Loucy (cell line): ENCODE measurements at regions not wholly inside any gene's neighbourhood (a gene's known extent, or its start where the extent isn't known, plus 50 kb on each side); places are given as distances from the start of the nearest gene placed in this dataset.

ENCODE experiments used
- H2AFZ ChIP-seq: fragments of 200-600 bp; sonication (generic); 2 replicates; pipeline ENCODE4 v1.6.0; 2016; ENCODE audit warnings: antibody characterized with exemption, mild to moderate bottlenecking, low read length, moderate library complexity
- H3F3A ChIP-seq: fragments of 200-600 bp; 2 replicates; pipeline ENCODE4 v1.6.0; 2016; ENCODE audit warnings: antibody characterized with exemption, low read depth, mild to moderate bottlenecking
- H3K27me3 ChIP-seq: fragments of 200-600 bp; sonication (generic); 2 replicates; pipeline ENCODE4 v1.6.1; 2014; ENCODE audit warnings: low read length, mild to moderate bottlenecking; ENCODE audit not compliant: insufficient read depth, poor library complexity, severe bottlenecking
- H3K36me3 ChIP-seq: fragments of 200-600 bp; sonication (generic); 2 replicates; pipeline ENCODE4 v1.6.1; 2016; ENCODE audit warnings: low read length; ENCODE audit not compliant: insufficient read depth
- H3K4me1 ChIP-seq: fragments of 200-600 bp; sonication (generic); 2 replicates; pipeline ENCODE4 v1.5.1; 2014; ENCODE audit warnings: low read length, mild to moderate bottlenecking; ENCODE audit not compliant: insufficient read depth, poor library complexity, severe bottlenecking
- H3K4me2 ChIP-seq: fragments of 200-600 bp; sonication (generic); 2 replicates; pipeline ENCODE4 v1.6.0; 2014; ENCODE audit warnings: antibody characterized with exemption, low read length, low read depth, mild to moderate bottlenecking; ENCODE audit not compliant: poor library complexity, severe bottlenecking
- H3K4me3 ChIP-seq: fragments of 200-600 bp; sonication (generic); 2 replicates; pipeline ENCODE4 v1.5.1; 2014; ENCODE audit warnings: low read length, mild to moderate bottlenecking, mixed read lengths; ENCODE audit not compliant: poor library complexity, severe bottlenecking
- H3K79me2 ChIP-seq: fragments of 200-600 bp; sonication (generic); 2 replicates; pipeline ENCODE4 v1.6.1; 2014; ENCODE audit warnings: low read length; ENCODE audit not compliant: insufficient read depth
- H3K9ac ChIP-seq: fragments of 200-600 bp; sonication (generic); 2 replicates; pipeline ENCODE4 v1.6.0; 2014; ENCODE audit warnings: mild to moderate bottlenecking, low read depth, low read length, moderate library complexity; ENCODE audit not compliant: poor library complexity, severe bottlenecking
- H3K9me2 ChIP-seq: fragments of 200-600 bp; sonication (generic); replicated peaks from 2 replicates; pipeline ENCODE4 v1.6.1; 2016; ENCODE audit warnings: low read depth, low read length, mixed read lengths
- H3K9me3 ChIP-seq: fragments of 200-600 bp; sonication (generic); 2 replicates; pipeline ENCODE4 v1.6.1; 2014; ENCODE audit warnings: mild to moderate bottlenecking, antibody characterized with exemption, low read length, low read depth; ENCODE audit not compliant: insufficient read depth
- H4K20me1 ChIP-seq: fragments of 200-600 bp; sonication (generic); 2 replicates; pipeline ENCODE4 v1.6.0; 2014; ENCODE audit warnings: antibody characterized with exemption, low read length, mild to moderate bottlenecking; ENCODE audit not compliant: insufficient read depth, poor library complexity, severe bottlenecking
- CTCF ChIP-seq: fragments of 200-600 bp; sonication (generic); conservative IDR thresholded peaks from 2 replicates; pipeline ENCODE4 v1.5.1; 2014; ENCODE audit warnings: mild to moderate bottlenecking, antibody characterized with exemption, low read length
- EZH2phosphoT487 ChIP-seq: fragments of 200-600 bp; IDR thresholded peaks from 2 replicates; pipeline ENCODE4 v1.6.1; 2018; ENCODE audit warnings: antibody characterized with exemption, mild to moderate bottlenecking, moderate library complexity, borderline replicate concordance

GRCh38 chr7:125559921-125560320, 630.3 kb upstream of the POT1 start:
- Histone ChIP-seq H2AFZ (no peak overlapping the region), H3K36me3 (no peaks in the 10 kb centered on the region), H3K9me2 (0 out of 2 replicates have a peak, but pooled peaks cover 3% of the 10 kb centered on the region), H3K9me3 (no peaks in the 10 kb centered on the region), H3K4me1 (no peaks in the 10 kb centered on the region), H3K4me3 (no peak overlapping the region), H3F3A (no peaks in the 10 kb centered on the region), H3K27me3 (no peaks in the 10 kb centered on the region), H3K4me2 (no peak overlapping the region), H4K20me1 (no peaks in the 10 kb centered on the region), H3K9ac (no peak overlapping the region), H3K79me2 (no peaks in the 10 kb centered on the region)
- TF ChIP-seq CTCF: no peak
- TF ChIP-seq EZH2phosphoT487: no peak

- no peaks in the 10 kb centered on the region for H4K20me1 ChIP-seq
- H3K4me1 ChIP-seq: no peaks in the 10 kb centered on the region
- H3K79me2 ChIP-seq: no peaks in the 10 kb centered on the region
- no peaks in the 10 kb centered on the region for H3K27me3 ChIP-seq
- TF ChIP-seq EZH2phosphoT487 (no peak), CTCF (no peak)
- H3F3A ChIP-seq: no peaks in the 10 kb centered on the region
- no peak overlapping the region for H2AFZ ChIP-seq
- H3K9ac ChIP-seq: no peak overlapping the region
- H3K9me2 ChIP-seq: 0 out of 2 replicates have a peak, but pooled peaks cover 3% of the 10 kb centered on the region
- H3K4me2 ChIP-seq: no peak overlapping the region
- H3K36me3 ChIP-seq: no peaks in the 10 kb centered on the region
- H3K9me3 ChIP-seq: no peaks in the 10 kb centered on the region
- no peak overlapping the region for H3K4me3 ChIP-seq
Measured at GRCh38 chr7:125555916-125556315, 626.3 kb upstream of the POT1 start.

GRCh38 chr7:125551008-125551407, 621.4 kb upstream of the POT1 start:
- Histone ChIP-seq H3K27me3 (no peaks in the 10 kb centered on the region), H3K4me3 (no peak overlapping the region), H3K4me2 (no peak overlapping the region), H3K79me2 (no peaks in the 10 kb centered on the region), H4K20me1 (no peaks in the 10 kb centered on the region), H3K9ac (no peak overlapping the region), H3K9me2 (no peaks in the 10 kb centered on the region), H3K36me3 (no peaks in the 10 kb centered on the region), H3K4me1 (no peaks in the 10 kb centered on the region), H3K9me3 (no peaks in the 10 kb centered on the region), H2AFZ (no peak overlapping the region), H3F3A (no peaks in the 10 kb centered on the region)
- TF ChIP-seq EZH2phosphoT487 (no peak), CTCF (no peak)
